Neural cell (in vitro differentiated cells): ENCODE measurements at regions not wholly inside any gene's neighbourhood (a gene's known extent, or its start where the extent isn't known, plus 50 kb on each side); places are given as distances from the start of the nearest gene placed in this dataset.

Experiments used
- H2AFZ ChIP-seq: fragments of 200-600, 300-800 bp; sonication (generic), shearing (Covaris generic); 2 replicates; pipeline ENCODE4 v1.6.0; 2014; ENCODE audit warnings: low read depth, mild to moderate bottlenecking, antibody characterized with exemption, low read length, moderate library complexity
- H3F3A ChIP-seq: fragments of 200-600 bp; shearing (Covaris generic); 2 replicates; pipeline ENCODE4 v1.6.1; 2016; ENCODE audit warnings: mild to moderate bottlenecking, moderate library complexity, mixed read lengths, antibody characterized with exemption, low read length; ENCODE audit not compliant: insufficient read depth, poor library complexity, severe bottlenecking
- H3K27ac ChIP-seq: fragments of 200-600, 300-800 bp; sonication (generic), shearing (Covaris generic); 2 replicates; pipeline ENCODE4 v1.5.1; 2014; ENCODE audit warnings: mild to moderate bottlenecking, low read length, moderate library complexity
- H3K27me3 ChIP-seq: fragments of 300-800, 200-600 bp; sonication (generic), shearing (Covaris generic); 2 replicates; pipeline ENCODE4 v1.6.0; 2014; ENCODE audit warnings: mild to moderate bottlenecking, low read depth, low read length, moderate library complexity; ENCODE audit not compliant: insufficient read depth
- H3K36me3 ChIP-seq: fragments of 300-800, 200-600 bp; sonication (generic), shearing (Covaris generic); 2 replicates; pipeline ENCODE4 v1.5.1; 2014; ENCODE audit warnings: mild to moderate bottlenecking, antibody characterized with exemption, low read length, moderate library complexity; ENCODE audit not compliant: insufficient read depth
- H3K4me2 ChIP-seq: fragments of 300-800, 200-600 bp; sonication (generic), shearing (Covaris generic); 2 replicates; pipeline ENCODE4 v1.6.0; 2014; ENCODE audit warnings: mild to moderate bottlenecking, low read length
- H3K4me3 ChIP-seq: fragments of 300-800, 200-600 bp; sonication (generic), shearing (Covaris generic); 2 replicates; pipeline ENCODE4 v1.5.1; 2014; ENCODE audit warnings: mild to moderate bottlenecking, low read length, moderate library complexity
- H3K79me2 ChIP-seq: fragments of 200-600 bp; shearing (Covaris generic); replicated peaks from 2 replicates; pipeline ENCODE4 v1.6.0; 2014; ENCODE audit warnings: mild to moderate bottlenecking, low read length, moderate library complexity; ENCODE audit not compliant: insufficient read depth
- H3K9ac ChIP-seq: fragments of 300-800, 200-600 bp; sonication (generic), shearing (Covaris generic); 2 replicates; pipeline ENCODE4 v1.6.1; 2016; ENCODE audit warnings: mild to moderate bottlenecking, low read length, mixed read lengths
- H3K9me2 ChIP-seq: fragments of 200-600 bp; shearing (Covaris generic); 2 replicates; pipeline ENCODE4 v1.6.1; 2016; ENCODE audit warnings: mild to moderate bottlenecking, low read length, mixed read lengths; ENCODE audit not compliant: insufficient read depth
- H3K9me3 ChIP-seq: fragments of 200-600, 300-800 bp; sonication (generic), shearing (Covaris generic); 2 replicates; pipeline ENCODE4 v1.6.1; 2016; ENCODE audit warnings: mild to moderate bottlenecking, mixed run types, low read length, moderate library complexity, mixed read lengths
- H4K20me1 ChIP-seq: fragments of 200-600 bp; shearing (Covaris generic); 2 replicates; pipeline ENCODE4 v1.6.1; 2016; ENCODE audit warnings: mild to moderate bottlenecking, mixed run types; ENCODE audit not compliant: insufficient read depth
- EP300 ChIP-seq: fragments of 450-650 bp; conservative IDR thresholded peaks from 2 replicates; pipeline ENCODE4 v1.6.1; 2014; ENCODE audit warnings: antibody characterized with exemption, mild to moderate bottlenecking, moderate library complexity; ENCODE audit not compliant: poor library complexity, severe bottlenecking
- EZH2 ChIP-seq: fragments of 200-600, 300-800 bp; shearing (Covaris generic), sonication (generic); IDR thresholded peaks from 2 replicates; pipeline ENCODE4 v1.6.1; 2014; ENCODE audit warnings: antibody characterized with exemption, low read length, borderline replicate concordance, mild to moderate bottlenecking; ENCODE audit not compliant: insufficient read depth, poor library complexity, severe bottlenecking
- MXI1 ChIP-seq: fragments of 450-650 bp; conservative IDR thresholded peaks from 2 replicates; pipeline ENCODE4 v1.6.1; 2014; ENCODE audit warnings: antibody characterized with exemption, mild to moderate bottlenecking; ENCODE audit not compliant: poor library complexity, severe bottlenecking
- POLR2AphosphoS5 ChIP-seq: IDR thresholded peaks from 2 replicates; pipeline ENCODE4 v1.6.1; 2012
- RAD21 ChIP-seq: fragments of 450-650 bp; conservative IDR thresholded peaks from 2 replicates; pipeline ENCODE4 v1.6.1; 2014; ENCODE audit warnings: antibody characterized with exemption, mild to moderate bottlenecking, moderate library complexity
- SMC3 ChIP-seq: fragments of 450-650 bp; conservative IDR thresholded peaks from 2 replicates; pipeline ENCODE4 v1.6.1; 2014; ENCODE audit warnings: antibody characterized with exemption, mild to moderate bottlenecking, moderate library complexity; ENCODE audit not compliant: poor library complexity
- TAF1 ChIP-seq: IDR thresholded peaks from 2 replicates; pipeline ENCODE4 v1.6.1; 2012; ENCODE audit warnings: low read depth
- TF ChIP-seq, protein P1 (sequence below): IDR thresholded peaks from 2 replicates; pipeline ENCODE4 v1.6.1; 2012; ENCODE audit warnings: borderline replicate concordance
- TF ChIP-seq, protein P2 (sequence below): fragments of 450-650 bp; IDR thresholded peaks from 2 replicates; pipeline ENCODE4 v1.5.1; 2014; ENCODE audit warnings: antibody characterized with exemption, mild to moderate bottlenecking, moderate library complexity; ENCODE audit not compliant: poor library complexity, severe bottlenecking

DNA sequence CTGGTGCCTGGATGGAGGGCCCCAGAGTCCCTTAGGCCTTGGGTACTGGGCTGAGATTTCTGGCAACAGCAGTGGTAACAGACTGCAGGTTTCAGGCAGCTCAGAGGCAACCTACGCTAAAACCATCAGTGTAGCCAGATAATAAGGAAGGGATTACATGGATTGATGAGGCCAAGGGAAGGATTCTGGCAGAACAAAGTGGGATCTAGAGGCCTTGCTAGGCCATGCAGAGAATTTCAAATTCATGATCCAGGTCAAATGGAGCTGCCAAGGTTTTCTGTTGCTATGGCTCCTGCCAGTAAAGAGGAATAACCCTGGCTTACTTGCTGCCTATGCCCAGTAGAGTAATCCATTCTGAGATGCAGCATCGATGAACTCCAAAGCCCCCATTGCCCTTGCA is 445.7 kb downstream of the ADRA2A start:
- Histone ChIP-seq H3K4me3 (no peak overlapping the region), H3K4me2 (no peak overlapping the region), H3K27me3 (no peaks in the 10 kb centered on the region), H3K9me3 (no peaks in the 10 kb centered on the region), H3K9ac (no peak overlapping the region), H3K79me2 (no peaks in the 10 kb centered on the region), H3F3A (no peaks in the 10 kb centered on the region), H3K9me2 (no peaks in the 10 kb centered on the region), H4K20me1 (no peaks in the 10 kb centered on the region), H3K27ac (no peak overlapping the region), H3K36me3 (no peaks in the 10 kb centered on the region), H2AFZ (no peak overlapping the region)
- TF ChIP-seq TAF1 (no peak), POLR2AphosphoS5 (no peak), RAD21 (no peak), MXI1 (no peak), SMC3 (no peak), EZH2 (no peak), EP300 (no peak)
- TF ChIP-seq, protein P1, sequence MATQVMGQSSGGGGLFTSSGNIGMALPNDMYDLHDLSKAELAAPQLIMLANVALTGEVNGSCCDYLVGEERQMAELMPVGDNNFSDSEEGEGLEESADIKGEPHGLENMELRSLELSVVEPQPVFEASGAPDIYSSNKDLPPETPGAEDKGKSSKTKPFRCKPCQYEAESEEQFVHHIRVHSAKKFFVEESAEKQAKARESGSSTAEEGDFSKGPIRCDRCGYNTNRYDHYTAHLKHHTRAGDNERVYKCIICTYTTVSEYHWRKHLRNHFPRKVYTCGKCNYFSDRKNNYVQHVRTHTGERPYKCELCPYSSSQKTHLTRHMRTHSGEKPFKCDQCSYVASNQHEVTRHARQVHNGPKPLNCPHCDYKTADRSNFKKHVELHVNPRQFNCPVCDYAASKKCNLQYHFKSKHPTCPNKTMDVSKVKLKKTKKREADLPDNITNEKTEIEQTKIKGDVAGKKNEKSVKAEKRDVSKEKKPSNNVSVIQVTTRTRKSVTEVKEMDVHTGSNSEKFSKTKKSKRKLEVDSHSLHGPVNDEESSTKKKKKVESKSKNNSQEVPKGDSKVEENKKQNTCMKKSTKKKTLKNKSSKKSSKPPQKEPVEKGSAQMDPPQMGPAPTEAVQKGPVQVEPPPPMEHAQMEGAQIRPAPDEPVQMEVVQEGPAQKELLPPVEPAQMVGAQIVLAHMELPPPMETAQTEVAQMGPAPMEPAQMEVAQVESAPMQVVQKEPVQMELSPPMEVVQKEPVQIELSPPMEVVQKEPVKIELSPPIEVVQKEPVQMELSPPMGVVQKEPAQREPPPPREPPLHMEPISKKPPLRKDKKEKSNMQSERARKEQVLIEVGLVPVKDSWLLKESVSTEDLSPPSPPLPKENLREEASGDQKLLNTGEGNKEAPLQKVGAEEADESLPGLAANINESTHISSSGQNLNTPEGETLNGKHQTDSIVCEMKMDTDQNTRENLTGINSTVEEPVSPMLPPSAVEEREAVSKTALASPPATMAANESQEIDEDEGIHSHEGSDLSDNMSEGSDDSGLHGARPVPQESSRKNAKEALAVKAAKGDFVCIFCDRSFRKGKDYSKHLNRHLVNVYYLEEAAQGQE, result no peak
- TF ChIP-seq, protein P2, sequence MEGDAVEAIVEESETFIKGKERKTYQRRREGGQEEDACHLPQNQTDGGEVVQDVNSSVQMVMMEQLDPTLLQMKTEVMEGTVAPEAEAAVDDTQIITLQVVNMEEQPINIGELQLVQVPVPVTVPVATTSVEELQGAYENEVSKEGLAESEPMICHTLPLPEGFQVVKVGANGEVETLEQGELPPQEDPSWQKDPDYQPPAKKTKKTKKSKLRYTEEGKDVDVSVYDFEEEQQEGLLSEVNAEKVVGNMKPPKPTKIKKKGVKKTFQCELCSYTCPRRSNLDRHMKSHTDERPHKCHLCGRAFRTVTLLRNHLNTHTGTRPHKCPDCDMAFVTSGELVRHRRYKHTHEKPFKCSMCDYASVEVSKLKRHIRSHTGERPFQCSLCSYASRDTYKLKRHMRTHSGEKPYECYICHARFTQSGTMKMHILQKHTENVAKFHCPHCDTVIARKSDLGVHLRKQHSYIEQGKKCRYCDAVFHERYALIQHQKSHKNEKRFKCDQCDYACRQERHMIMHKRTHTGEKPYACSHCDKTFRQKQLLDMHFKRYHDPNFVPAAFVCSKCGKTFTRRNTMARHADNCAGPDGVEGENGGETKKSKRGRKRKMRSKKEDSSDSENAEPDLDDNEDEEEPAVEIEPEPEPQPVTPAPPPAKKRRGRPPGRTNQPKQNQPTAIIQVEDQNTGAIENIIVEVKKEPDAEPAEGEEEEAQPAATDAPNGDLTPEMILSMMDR, result no peak

DNA sequence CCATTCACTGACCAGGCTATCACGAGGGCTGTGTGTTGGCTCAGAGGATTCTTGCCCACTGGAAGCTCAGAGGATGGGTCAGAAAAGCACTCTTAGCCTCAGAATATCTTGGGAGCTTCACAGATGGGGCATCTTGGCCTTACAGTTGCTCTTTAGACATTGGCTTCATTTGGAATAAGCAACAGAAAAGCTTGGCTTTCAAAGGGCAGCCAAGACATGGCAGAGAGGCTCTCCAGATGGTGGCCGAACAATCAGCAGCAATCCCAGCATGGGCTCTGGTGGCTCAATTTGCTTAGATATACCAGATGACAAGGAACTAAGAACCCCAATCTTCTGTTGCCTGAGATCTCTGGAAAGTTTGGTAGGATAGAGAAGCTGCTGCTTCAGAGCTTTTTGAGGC is 446.2 kb downstream of the ADRA2A start:
- no peak overlapping the region for H2AFZ ChIP-seq
- H3K4me3 ChIP-seq, result no peak overlapping the region
- no peaks in the 10 kb centered on the region for H3K9me2 ChIP-seq
- no peak overlapping the region for H3K9ac ChIP-seq
- H3K27me3 ChIP-seq, result no peaks in the 10 kb centered on the region
- no peaks in the 10 kb centered on the region for H3F3A ChIP-seq
- no peak for TF ChIP-seq EP300
- TF ChIP-seq SMC3, result no peak
- TF ChIP-seq EZH2, result no peak
- no peak for TF ChIP-seq RAD21
- TF ChIP-seq POLR2AphosphoS5, result no peak
- TF ChIP-seq, protein P2, result no peak
- no peak for TF ChIP-seq MXI1
- no peak for TF ChIP-seq TAF1
- TF ChIP-seq, protein P1, result no peak
- no peak overlapping the region for H3K4me2 ChIP-seq
- no peaks in the 10 kb centered on the region for H3K79me2 ChIP-seq
- H3K9me3 ChIP-seq, result no peaks in the 10 kb centered on the region
- H4K20me1 ChIP-seq, result no peaks in the 10 kb centered on the region
- H3K27ac ChIP-seq, result no peak overlapping the region
- no peaks in the 10 kb centered on the region for H3K36me3 ChIP-seq
